GM12892 (cell line): ENCODE measurements at regions not wholly inside any gene's neighbourhood (a gene's known extent, or its start where the extent isn't known, plus 50 kb on each side); places are given as distances from the start of the nearest gene placed in this dataset.

ENCODE experiments used
- POLR2A ChIP-seq: IDR thresholded peaks from 2 replicates; pipeline ENCODE4 v1.6.1; 2011; ENCODE audit warnings: low read depth, low read length, control low read depth
- POLR2AphosphoS5 ChIP-seq: IDR thresholded peaks from 2 replicates; pipeline ENCODE4 v1.6.1; 2011; ENCODE audit warnings: low read depth, low read length, control low read depth
- TAF1 ChIP-seq: IDR thresholded peaks from 2 replicates; pipeline ENCODE4 v1.6.1; 2011; ENCODE audit warnings: low read depth, mild to moderate bottlenecking, control low read depth, low read length, borderline replicate concordance

- no peak for TF ChIP-seq POLR2A
- TF ChIP-seq TAF1 = no peak
- TF ChIP-seq POLR2AphosphoS5 = no peak
Measured at GRCh38 chr6:164098857-164099267, 684.3 kb downstream of the QKI start.
